Breast epithelium (tissue), 4 donors: ENCODE measurements at regions not wholly inside any gene's neighbourhood (a gene's known extent, or its start where the extent isn't known, plus 50 kb on each side); places are given as distances from the start of the nearest gene placed in this dataset.

ENCODE experiments used
- DNase-seq, 2 donors: peaks; one replicate each; pipeline ENCODE4 v3.0.0-alpha.2; 2019; ENCODE audit warnings: low spot score in 2 of 2
- H3K27ac ChIP-seq, 2 donors: fragments of 200-600 bp; sonication (generic) in 1 of 2; one replicate each; pipeline ENCODE4 v1.5.1; 2016 to 2019; ENCODE audit warnings: mild to moderate bottlenecking in 1 of 2
- H3K27me3 ChIP-seq, 2 donors: fragments of 200-600 bp; sonication (generic) in 1 of 2; one replicate each; pipeline versions ENCODE4 v1.5.1 to v1.6.0; 2017 to 2019; ENCODE audit warnings: control low read depth in 1 of 2, mild to moderate bottlenecking in 1 of 2
- H3K36me3 ChIP-seq: fragments of 200-600 bp; one replicate; pipeline ENCODE4 v1.5.1; 2019
- H3K4me1 ChIP-seq, 2 donors: fragments of 200-600 bp; sonication (generic); one replicate each; pipeline ENCODE4 v1.5.1; 2016 to 2019; ENCODE audit warnings: control low read depth in 1 of 2
- H3K4me3 ChIP-seq, 3 donors: fragments of 200-600 bp; sonication (generic); 1 replicate in 2 of 3; 2 replicates in 1 of 3; pipeline ENCODE4 v1.5.1; 2016 to 2019; ENCODE audit warnings: mild to moderate bottlenecking in 3 of 3, moderate library complexity in 2 of 3
- H3K9me3 ChIP-seq, 2 donors: fragments of 200-600 bp; sonication (generic) in 1 of 2; one replicate each; pipeline ENCODE4 v1.5.1; 2016 to 2019; ENCODE audit warnings: control low read depth in 1 of 2
- CTCF ChIP-seq, 3 donors: fragments of 450-650 bp; IDR thresholded peaks; one replicate each; pipeline ENCODE4 v1.5.1; 2016 to 2017; ENCODE audit warnings: antibody characterized with exemption in 3 of 3, mild to moderate bottlenecking in 3 of 3, moderate library complexity in 3 of 3
- POLR2A ChIP-seq: fragments of 450-650 bp; IDR thresholded peaks from one replicate; pipeline ENCODE4 v1.6.1; 2016; ENCODE audit warnings: antibody characterized with exemption, mild to moderate bottlenecking, moderate library complexity
- POLR2AphosphoS5 ChIP-seq, 3 donors: sonication (generic); formaldehyde crosslinking; IDR thresholded peaks; one replicate each; pipeline ENCODE4 v1.6.1; 2017; ENCODE audit warnings: antibody characterized with exemption in 3 of 3
- intact Hi-C: fragments of 100-400 bp; cut with DNase I; formaldehyde crosslinking; loops from one replicate; pipeline ENCODE4 v1.15.1; 2023; ENCODE audit warnings: low total_unique reads

GRCh38 chr9:108469654-108470053 is 386.1 kb downstream of the ACTL7B start:
- DNase-seq: no peak
- H3K4me3 ChIP-seq: no peak overlapping the region
- intact Hi-C loops: no loop called here
- no peaks in the 10 kb centered on the region for H3K9me3 ChIP-seq
- no peaks in the 10 kb centered on the region for H3K27me3 ChIP-seq
- TF ChIP-seq POLR2AphosphoS5 (IDR thresholded peaks at IDR 0.05): no peak
- TF ChIP-seq POLR2A: no peak
- no peak for TF ChIP-seq CTCF (IDR thresholded peaks at IDR 0.05)
- H3K27ac ChIP-seq: no peak overlapping the region
- peaks cover 0 to 7% of the 10 kb centered on the region in 2 donors for H3K4me1 ChIP-seq
- H3K36me3 ChIP-seq: no peaks in the 10 kb centered on the region

GRCh38 chr9:108468364-108468763 is 387.4 kb downstream of the ACTL7B start:
- no peaks in the 10 kb centered on the region for H3K27me3 ChIP-seq
- TF ChIP-seq POLR2AphosphoS5 (IDR thresholded peaks at IDR 0.05) (no peak), POLR2A (no peak), CTCF (IDR thresholded peaks at IDR 0.05) (no peak)
- intact Hi-C loops: no loop called here
- H3K27ac ChIP-seq: no peak overlapping the region
- no peak overlapping the region for H3K4me3 ChIP-seq
- no peak for DNase-seq
- H3K9me3 ChIP-seq: no peaks in the 10 kb centered on the region
- H3K4me1 ChIP-seq: peaks cover 0 to 1% of the 10 kb centered on the region in 2 donors
- no peaks in the 10 kb centered on the region for H3K36me3 ChIP-seq

GRCh38 chr9:108467653-108468324 is 388.0 kb downstream of the ACTL7B start:
- no peaks in the 10 kb centered on the region for H3K9me3 ChIP-seq
- no peak overlapping the region for H3K4me3 ChIP-seq
- H3K27me3 ChIP-seq: no peaks in the 10 kb centered on the region
- H3K36me3 ChIP-seq: no peaks in the 10 kb centered on the region
- TF ChIP-seq POLR2A: no peak
- no peak for TF ChIP-seq CTCF (IDR thresholded peaks at IDR 0.05)
- TF ChIP-seq POLR2AphosphoS5 (IDR thresholded peaks at IDR 0.05): no peak
- DNase-seq: no peak
- intact Hi-C loops: no loop called here
- no peaks in the 10 kb centered on the region for H3K4me1 ChIP-seq
- no peak overlapping the region for H3K27ac ChIP-seq

GRCh38 chr9:108467161-108467560 is 388.6 kb downstream of the ACTL7B start:
- intact Hi-C loops: no loop called here
- no peak for DNase-seq
- no peaks in the 10 kb centered on the region for H3K4me1 ChIP-seq
- H3K4me3 ChIP-seq: no peak overlapping the region
- H3K27me3 ChIP-seq: no peaks in the 10 kb centered on the region
- no peak for TF ChIP-seq POLR2A
- no peak for TF ChIP-seq CTCF (IDR thresholded peaks at IDR 0.05)
- no peak for TF ChIP-seq POLR2AphosphoS5 (IDR thresholded peaks at IDR 0.05)
- no peak overlapping the region for H3K27ac ChIP-seq
- H3K36me3 ChIP-seq: no peaks in the 10 kb centered on the region
- no peaks in the 10 kb centered on the region for H3K9me3 ChIP-seq

- no peak for TF ChIP-seq POLR2AphosphoS5 (IDR thresholded peaks at IDR 0.05)
- no peak for TF ChIP-seq POLR2A
- TF ChIP-seq CTCF (IDR thresholded peaks at IDR 0.05): no peak
- Histone ChIP-seq H3K4me3 (no peak overlapping the region), H3K36me3 (no peaks in the 10 kb centered on the region), H3K27ac (no peak overlapping the region), H3K9me3 (no peaks in the 10 kb centered on the region), H3K27me3 (no peaks in the 10 kb centered on the region), H3K4me1 (no peaks in the 10 kb centered on the region)
- no peak for DNase-seq
- intact Hi-C loops: no loop called here
These were observed 389.5 kb downstream of the ACTL7B start for GRCh38 chr9:108466304-108466703.
